IPS-20b (cell line): ENCODE measurements at regions not wholly inside any gene's neighbourhood (a gene's known extent, or its start where the extent isn't known, plus 50 kb on each side); places are given as distances from the start of the nearest gene placed in this dataset.

Experiments
- H3K27ac ChIP-seq: one replicate; pipeline ENCODE4 v1.5.1; 2013; ENCODE audit warnings: low read length
- H3K27me3 ChIP-seq: 2 replicates; pipeline ENCODE4 v1.6.1; 2013; ENCODE audit warnings: mild to moderate bottlenecking, low read length, inconsistent platforms; ENCODE audit not compliant: insufficient read depth
- H3K36me3 ChIP-seq: 2 replicates; pipeline ENCODE4 v1.6.1; 2013; ENCODE audit warnings: low read depth, mild to moderate bottlenecking, inconsistent platforms, low read length, moderate library complexity; ENCODE audit not compliant: insufficient read depth
- H3K4me1 ChIP-seq: 2 replicates; pipeline ENCODE4 v1.6.1; 2013; ENCODE audit warnings: mild to moderate bottlenecking, control low read depth, inconsistent platforms, low read length, moderate library complexity; ENCODE audit not compliant: insufficient read depth
- H3K4me3 ChIP-seq: 2 replicates; pipeline ENCODE4 v1.5.1; 2013; ENCODE audit warnings: mild to moderate bottlenecking, low read length, inconsistent platforms
- H3K9ac ChIP-seq: 2 replicates; pipeline ENCODE4 v1.6.1; 2013; ENCODE audit warnings: low read depth, mild to moderate bottlenecking, inconsistent platforms, low read length, moderate library complexity
- H3K9me3 ChIP-seq: 2 replicates; pipeline ENCODE4 v1.6.1; 2013; ENCODE audit warnings: mild to moderate bottlenecking, low read depth, low read length, inconsistent platforms; ENCODE audit not compliant: insufficient read depth

DNA sequence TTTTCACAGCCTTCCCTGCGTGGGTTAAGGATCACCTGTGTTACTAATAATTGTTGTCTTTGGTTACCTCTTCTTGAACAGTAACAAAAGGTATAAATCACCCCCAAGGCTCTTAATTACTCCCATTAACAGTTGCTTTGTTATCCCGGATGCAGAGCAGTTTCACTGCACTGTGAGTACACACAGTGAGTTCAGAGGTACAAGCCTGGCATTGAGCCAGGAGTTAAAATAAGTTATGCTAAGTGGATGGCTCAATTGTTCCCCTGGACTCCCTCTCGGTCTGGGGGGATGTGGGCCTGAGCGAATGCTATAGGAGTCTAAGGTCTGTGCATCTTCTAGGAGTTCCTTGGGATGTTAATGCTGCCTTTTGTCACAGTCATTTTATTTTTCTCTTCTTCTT lies 258.3 kb downstream of the ATG4C start:
- Histone ChIP-seq H3K9me3 (no peaks in the 10 kb centered on the region), H3K4me1 (peaks cover 9% of the 10 kb centered on the region), H3K36me3 (no peaks in the 10 kb centered on the region), H3K27me3 (no peaks in the 10 kb centered on the region), H3K27ac (no peak overlapping the region), H3K4me3 (no peak overlapping the region), H3K9ac (no peak overlapping the region)

DNA sequence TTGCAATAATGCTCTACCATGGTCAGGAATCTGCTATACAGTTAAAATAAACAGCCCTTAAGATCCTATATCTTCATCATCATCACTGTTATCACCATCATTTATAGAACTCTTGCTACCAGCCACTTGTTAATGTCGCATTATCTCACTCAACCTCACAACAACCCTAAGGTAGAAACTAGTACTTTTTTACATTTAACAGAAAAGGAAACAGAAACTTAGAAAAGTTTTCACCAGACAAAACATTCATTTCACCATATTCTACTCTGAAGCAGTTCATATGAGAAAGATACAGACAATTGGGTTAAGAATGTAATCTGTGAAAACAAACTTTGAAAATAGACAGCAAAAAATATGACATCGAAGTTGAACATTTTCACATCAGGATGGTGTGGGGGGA lies 262.6 kb downstream of the ATG4C start:
- H3K27ac ChIP-seq: no peak overlapping the region
- no peaks in the 10 kb centered on the region for H3K9me3 ChIP-seq
- H3K4me3 ChIP-seq: no peak overlapping the region
- peaks cover 9% of the 10 kb centered on the region for H3K4me1 ChIP-seq
- H3K36me3 ChIP-seq: no peaks in the 10 kb centered on the region
- H3K27me3 ChIP-seq: no peaks in the 10 kb centered on the region
- no peak overlapping the region for H3K9ac ChIP-seq

DNA sequence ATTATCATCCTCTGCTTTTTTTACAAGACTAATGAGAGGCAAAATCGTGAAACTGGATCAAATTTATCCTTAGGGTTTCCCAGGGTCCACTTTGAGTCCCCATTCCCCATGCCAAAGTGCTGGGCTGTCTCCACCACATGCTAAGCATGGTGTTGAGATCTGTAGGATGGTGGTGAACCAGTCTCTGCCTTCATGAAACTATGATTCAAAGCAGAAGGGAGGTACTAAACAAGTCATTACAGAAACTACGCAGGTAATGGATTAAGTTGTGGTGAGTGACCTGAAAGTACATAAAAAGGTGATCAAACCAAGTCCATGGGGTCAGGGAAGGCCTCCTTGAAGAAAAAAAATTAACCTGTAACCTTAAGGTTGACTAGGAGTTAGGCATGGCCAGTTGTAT lies 265.2 kb downstream of the ATG4C start:
- Histone ChIP-seq H3K27ac (no peak overlapping the region), H3K4me1 (no peaks in the 10 kb centered on the region), H3K36me3 (no peaks in the 10 kb centered on the region), H3K27me3 (no peaks in the 10 kb centered on the region), H3K9ac (no peak overlapping the region), H3K9me3 (no peaks in the 10 kb centered on the region), H3K4me3 (no peak overlapping the region)

GRCh38 chr1:63051356-63051755 lies 267.4 kb downstream of the ATG4C start:
- no peak overlapping the region for H3K27ac ChIP-seq
- no peak overlapping the region for H3K4me3 ChIP-seq
- no peak overlapping the region for H3K9ac ChIP-seq
- no peaks in the 10 kb centered on the region for H3K36me3 ChIP-seq
- H3K9me3 ChIP-seq: no peaks in the 10 kb centered on the region
- H3K4me1 ChIP-seq: no peaks in the 10 kb centered on the region
- H3K27me3 ChIP-seq: no peaks in the 10 kb centered on the region

- no peak overlapping the region for H3K27ac ChIP-seq
- H3K4me1 ChIP-seq: no peaks in the 10 kb centered on the region
- no peaks in the 10 kb centered on the region for H3K36me3 ChIP-seq
- no peaks in the 10 kb centered on the region for H3K27me3 ChIP-seq
- H3K9ac ChIP-seq: no peak overlapping the region
- H3K9me3 ChIP-seq: no peaks in the 10 kb centered on the region
- no peak overlapping the region for H3K4me3 ChIP-seq
Observed at GRCh38 chr1:63051886-63052285, 268.0 kb downstream of the ATG4C start.

DNA sequence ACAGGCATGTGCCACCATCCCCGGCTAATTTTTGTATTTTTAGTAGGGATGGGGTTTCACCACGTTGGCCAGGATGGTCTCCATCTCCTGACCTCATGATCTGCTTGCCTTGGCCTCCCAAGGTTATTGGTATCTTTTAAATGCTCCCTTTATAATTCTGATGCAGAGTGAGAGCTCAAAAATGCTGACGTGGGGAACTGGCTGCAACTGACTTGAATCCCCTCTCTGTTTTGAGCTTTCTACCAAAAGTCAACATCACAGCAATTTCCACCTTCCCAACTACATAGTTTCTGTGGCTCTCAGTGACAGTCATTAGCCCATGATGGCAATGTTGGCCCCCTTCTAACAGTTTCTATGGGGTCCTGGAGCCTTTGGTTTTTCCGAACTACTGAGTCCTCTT lies 268.2 kb upstream of the FOXD3 start:
- Histone ChIP-seq H3K9me3 (no peaks in the 10 kb centered on the region), H3K9ac (no peak overlapping the region), H3K36me3 (no peaks in the 10 kb centered on the region), H3K4me3 (no peak overlapping the region), H3K27ac (no peak overlapping the region), H3K27me3 (no peaks in the 10 kb centered on the region), H3K4me1 (no peaks in the 10 kb centered on the region)

DNA sequence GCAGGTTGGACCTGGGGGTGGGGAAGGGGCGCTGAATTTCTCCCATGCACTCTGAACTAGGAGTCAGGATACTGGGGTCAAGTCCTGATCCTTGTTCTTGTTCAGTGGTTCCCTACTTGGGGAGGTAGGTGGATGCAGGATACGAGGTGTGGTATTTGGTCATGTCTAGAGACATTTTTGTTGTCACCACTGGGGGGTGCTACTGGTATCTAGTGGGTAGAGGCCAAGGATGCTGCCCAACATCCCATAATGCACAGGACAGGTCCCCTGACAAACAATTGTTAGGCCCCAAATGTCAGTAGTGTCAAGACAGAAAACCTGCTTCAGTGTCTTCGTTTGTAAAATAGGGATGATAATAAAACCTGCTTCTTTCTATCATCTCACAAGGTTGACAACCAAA lies 259.0 kb upstream of the FOXD3 start:
- Histone ChIP-seq H3K27ac (no peak overlapping the region), H3K4me3 (no peak overlapping the region), H3K4me1 (no peaks in the 10 kb centered on the region), H3K9ac (no peak overlapping the region), H3K27me3 (no peaks in the 10 kb centered on the region), H3K9me3 (no peaks in the 10 kb centered on the region), H3K36me3 (no peaks in the 10 kb centered on the region)

GRCh38 chr1:63064135-63064534 lies 258.2 kb upstream of the FOXD3 start:
- Histone ChIP-seq H3K9me3 (no peaks in the 10 kb centered on the region; the same call in 1 of the 2 replicates), H3K27ac (no peak overlapping the region), H3K4me3 (no peak overlapping the region), H3K36me3 (no peaks in the 10 kb centered on the region), H3K27me3 (no peaks in the 10 kb centered on the region), H3K9ac (no peak overlapping the region), H3K4me1 (no peaks in the 10 kb centered on the region)

DNA sequence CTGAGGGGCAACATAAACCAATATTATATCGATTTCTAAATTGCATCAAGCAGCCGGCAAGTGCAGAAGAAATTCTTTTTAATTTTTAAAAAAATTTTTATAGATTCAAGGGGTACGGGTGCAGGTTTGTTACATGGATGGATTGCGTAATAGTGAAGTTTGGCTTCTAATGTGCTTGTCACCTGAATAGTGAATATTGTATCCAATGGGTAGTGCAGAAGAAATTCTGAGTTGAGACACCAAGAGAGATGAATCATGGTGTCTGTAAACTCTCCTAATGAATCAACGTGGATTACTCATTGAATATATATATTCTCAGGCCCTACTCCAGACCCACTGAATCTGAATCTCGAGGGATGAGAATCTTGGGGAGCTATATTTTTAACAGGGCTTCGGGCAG lies 253.7 kb upstream of the FOXD3 start:
- H3K4me1 ChIP-seq: peaks cover 6% of the 10 kb centered on the region; the same call in 1 of the 2 replicates
- H3K9ac ChIP-seq: no peak overlapping the region
- no peak overlapping the region for H3K4me3 ChIP-seq
- no peak overlapping the region for H3K27ac ChIP-seq
- H3K27me3 ChIP-seq: peaks cover 23% of the 10 kb centered on the region
- H3K9me3 ChIP-seq: no peaks in the 10 kb centered on the region; the same call in 1 of the 2 replicates
- no peaks in the 10 kb centered on the region for H3K36me3 ChIP-seq

- Histone ChIP-seq H3K27ac (no peak overlapping the region), H3K36me3 (no peaks in the 10 kb centered on the region), H3K9ac (no peak overlapping the region), H3K4me1 (peaks cover 6% of the 10 kb centered on the region; the same call in 1 of the 2 replicates), H3K27me3 (peaks cover 29% of the 10 kb centered on the region), H3K4me3 (no peak overlapping the region), H3K9me3 (no peaks in the 10 kb centered on the region; the same call in 1 of the 2 replicates)
Observed at GRCh38 chr1:63069214-63069613, 253.2 kb upstream of the FOXD3 start.

DNA sequence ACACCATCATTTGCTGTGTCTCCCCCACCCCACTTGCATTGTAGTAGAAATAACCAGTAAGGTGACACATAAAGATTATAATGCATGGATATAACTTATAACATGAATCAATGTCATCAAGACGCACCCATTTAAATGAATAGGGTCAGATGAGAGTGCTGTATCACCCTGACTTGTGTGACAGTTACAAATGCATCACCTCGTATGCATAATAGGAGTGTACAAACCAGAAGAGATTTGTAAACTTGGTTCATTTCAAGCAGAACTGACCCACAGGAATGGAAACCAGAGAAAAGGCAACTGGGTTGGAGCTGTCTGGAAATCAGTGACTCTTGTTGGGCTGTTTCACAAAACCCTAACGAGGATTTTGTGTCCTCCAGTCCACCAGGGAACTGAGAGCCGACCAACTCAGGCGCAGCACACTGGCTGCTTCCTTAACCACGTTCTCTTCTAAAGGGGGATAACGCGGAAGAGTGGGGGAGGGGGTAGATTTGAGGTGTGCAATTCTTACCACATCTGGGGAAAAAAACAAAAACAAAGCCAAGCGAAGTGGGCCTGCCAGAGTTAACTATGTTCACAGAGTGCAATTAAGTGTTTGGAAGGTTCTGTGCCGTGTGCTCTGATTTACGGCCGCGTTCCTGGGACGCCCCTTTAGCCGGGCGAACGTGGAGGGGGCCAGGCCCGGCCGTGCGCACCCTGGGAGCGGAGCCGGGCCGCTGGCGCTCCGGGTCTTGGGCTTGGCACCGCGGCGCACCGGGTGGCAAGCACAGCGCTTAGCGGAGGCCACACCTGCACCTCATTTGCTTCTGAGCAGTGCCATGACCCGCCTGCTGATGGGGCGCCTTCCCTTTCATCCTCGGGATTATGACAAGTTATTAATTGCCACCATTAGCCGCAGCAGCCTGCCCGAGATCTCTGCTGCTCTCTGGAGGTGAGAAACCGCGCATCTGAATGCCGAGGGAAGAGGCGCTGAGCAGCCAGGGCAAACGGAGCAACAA lies 248.8 kb upstream of the FOXD3 start:
- no peak overlapping the region for H3K27ac ChIP-seq
- no peaks in the 10 kb centered on the region for H3K36me3 ChIP-seq
- H3K9ac ChIP-seq: peak overlapping the region; percentile 29; the same call in 1 of the 2 replicates
- no peaks in the 10 kb centered on the region; the same call in 1 of the 2 replicates for H3K9me3 ChIP-seq
- peaks cover 6% of the 10 kb centered on the region; the same call in 1 of the 2 replicates for H3K4me1 ChIP-seq
- peaks cover 68% of the 10 kb centered on the region for H3K27me3 ChIP-seq
- peak overlapping the region; percentile 77 for H3K4me3 ChIP-seq

- no peaks in the 10 kb centered on the region for H3K36me3 ChIP-seq
- H3K4me3 ChIP-seq: peak overlapping the region; percentile 77
- peaks cover 68% of the 10 kb centered on the region for H3K27me3 ChIP-seq
- H3K9ac ChIP-seq: peak overlapping the region; percentile 7; the same call in 1 of the 2 replicates
- no peak overlapping the region for H3K27ac ChIP-seq
- no peaks in the 10 kb centered on the region for H3K9me3 ChIP-seq
- H3K4me1 ChIP-seq: peaks cover 6% of the 10 kb centered on the region; the same call in 1 of the 2 replicates
Observed at GRCh38 chr1:63074321-63074720, 248.0 kb upstream of the FOXD3 start.
